ENCODE measurements at regions not wholly inside any gene's neighbourhood (a gene's known extent, or its start where the extent isn't known, plus 50 kb on each side); places are given as distances from the start of the nearest gene placed in this dataset.
A peak's percentile ranks its signal among the peaks of the same experiment; 100 is the strongest.

DNA sequence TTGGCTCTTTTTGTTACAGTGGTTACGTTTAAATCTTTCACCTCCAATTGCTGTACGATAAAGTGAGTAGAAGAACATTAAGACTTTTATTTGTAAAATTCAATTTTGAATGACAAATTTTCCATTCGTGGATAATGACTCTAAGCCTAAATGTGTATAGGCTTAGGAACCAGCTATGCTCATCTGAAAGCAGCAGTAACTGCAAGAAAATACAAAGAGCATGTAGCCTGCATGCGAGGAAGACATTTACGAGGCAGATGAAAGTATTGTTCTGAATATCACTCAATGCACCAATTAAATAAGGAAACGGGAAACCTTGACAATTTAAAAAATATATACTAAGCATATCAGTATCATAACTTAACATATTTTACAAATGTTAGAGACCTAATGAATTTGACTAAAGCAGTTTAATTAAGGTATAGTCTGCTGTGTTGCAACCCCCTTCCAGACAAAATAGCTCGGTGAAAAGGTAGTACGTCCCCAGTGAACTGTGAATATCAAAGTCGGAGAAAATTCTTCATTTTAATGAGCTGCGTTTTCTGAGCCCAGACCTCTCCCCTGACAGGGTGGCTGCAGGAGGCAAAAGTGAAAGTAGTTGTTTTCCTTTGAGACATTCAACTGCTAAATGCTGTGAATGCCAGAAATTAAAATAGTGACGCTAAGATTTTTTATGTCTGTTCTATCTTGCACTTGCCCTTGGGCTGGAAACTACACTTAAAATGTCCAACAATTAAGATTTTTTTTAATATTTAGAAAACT is 1236.5 kb upstream of the TENM3 start:
- no peak overlapping the region for H3K27ac ChIP-seq (ENCODE audit: poor library complexity, severe bottlenecking)
- no peaks in the 10 kb centered on the region for H3K27me3 ChIP-seq (ENCODE audit: insufficient read depth, poor library complexity, severe bottlenecking)
- H3K36me3 ChIP-seq (ENCODE audit: low read depth): no peaks in the 10 kb centered on the region
- DNase-seq (ENCODE audit: low spot score) (no peak), ATAC-seq (ENCODE audit: low read depth) (no peak)
- no peaks in the 10 kb centered on the region for H3K4me1 ChIP-seq (ENCODE audit: insufficient read depth, poor library complexity, severe bottlenecking)
- TF ChIP-seq CTCF (IDR thresholded peaks at IDR 0.05; ENCODE audit: poor library complexity, severe bottlenecking): no peak
- H3K9me3 ChIP-seq (ENCODE audit: severe bottlenecking): no peaks in the 10 kb centered on the region
- H3K4me3 ChIP-seq (ENCODE audit: severe bottlenecking): peak overlapping the region; percentile 1

GRCh38 chr4:181007751-181008150 is 1235.5 kb upstream of the TENM3 start:
- DNase-seq (ENCODE audit: low spot score): no peak
- no peak for ATAC-seq (ENCODE audit: low read depth)
- no peaks in the 10 kb centered on the region for H3K36me3 ChIP-seq (ENCODE audit: low read depth)
- TF ChIP-seq CTCF (IDR thresholded peaks at IDR 0.05; ENCODE audit: poor library complexity, severe bottlenecking): no peak
- no peaks in the 10 kb centered on the region for H3K4me1 ChIP-seq (ENCODE audit: insufficient read depth, poor library complexity, severe bottlenecking)
- no peak overlapping the region for H3K27ac ChIP-seq (ENCODE audit: poor library complexity, severe bottlenecking)
- H3K9me3 ChIP-seq (ENCODE audit: severe bottlenecking): no peaks in the 10 kb centered on the region
- H3K27me3 ChIP-seq (ENCODE audit: insufficient read depth, poor library complexity, severe bottlenecking): no peaks in the 10 kb centered on the region
- no peak overlapping the region for H3K4me3 ChIP-seq (ENCODE audit: severe bottlenecking)

GRCh38 chr4:181008164-181008563 is 1235.0 kb upstream of the TENM3 start:
- H3K27ac ChIP-seq (ENCODE audit: poor library complexity, severe bottlenecking): no peak overlapping the region
- H3K4me1 ChIP-seq (ENCODE audit: insufficient read depth, poor library complexity, severe bottlenecking): no peaks in the 10 kb centered on the region
- no peak overlapping the region for H3K4me3 ChIP-seq (ENCODE audit: severe bottlenecking)
- no peak for TF ChIP-seq CTCF (IDR thresholded peaks at IDR 0.05; ENCODE audit: poor library complexity, severe bottlenecking)
- 0 out of 3 replicates have a peak, but pooled peaks have one; percentile 36 for ATAC-seq (ENCODE audit: low read depth)
- no peaks in the 10 kb centered on the region for H3K27me3 ChIP-seq (ENCODE audit: insufficient read depth, poor library complexity, severe bottlenecking)
- H3K36me3 ChIP-seq (ENCODE audit: low read depth): no peaks in the 10 kb centered on the region
- no peaks in the 10 kb centered on the region for H3K9me3 ChIP-seq (ENCODE audit: severe bottlenecking)
- no peak for DNase-seq (ENCODE audit: low spot score)

DNA sequence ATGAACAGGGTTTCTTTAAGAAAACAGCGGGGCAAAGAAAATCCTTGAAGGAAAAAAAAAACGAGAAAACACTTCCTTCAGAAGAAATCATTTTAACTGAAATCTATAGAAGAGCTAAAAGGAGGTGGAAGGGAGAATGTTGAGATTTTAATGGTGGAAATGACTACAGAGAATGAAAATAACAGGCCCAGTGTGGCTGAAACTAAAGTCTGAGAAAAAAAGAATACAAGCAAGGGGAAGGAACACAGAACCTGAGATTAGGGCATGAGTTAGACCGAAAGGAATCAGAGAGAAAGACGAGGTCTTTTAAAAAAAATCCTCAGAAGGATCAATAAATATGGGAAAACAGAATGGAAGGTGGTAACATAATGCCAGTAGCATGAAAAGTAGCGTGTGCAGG is 1230.0 kb upstream of the TENM3 start:
- DNase-seq (ENCODE audit: low spot score) (no peak), ATAC-seq (ENCODE audit: low read depth) (no peak)
- H3K36me3 ChIP-seq (ENCODE audit: low read depth): no peaks in the 10 kb centered on the region
- H3K4me3 ChIP-seq (ENCODE audit: severe bottlenecking): no peak overlapping the region
- no peak overlapping the region for H3K27ac ChIP-seq (ENCODE audit: poor library complexity, severe bottlenecking)
- no peaks in the 10 kb centered on the region for H3K4me1 ChIP-seq (ENCODE audit: insufficient read depth, poor library complexity, severe bottlenecking)
- TF ChIP-seq CTCF (IDR thresholded peaks at IDR 0.05; ENCODE audit: poor library complexity, severe bottlenecking): no peak
- no peaks in the 10 kb centered on the region for H3K27me3 ChIP-seq (ENCODE audit: insufficient read depth, poor library complexity, severe bottlenecking)
- H3K9me3 ChIP-seq (ENCODE audit: severe bottlenecking): no peaks in the 10 kb centered on the region

GRCh38 chr4:181017038-181017437 is 1226.2 kb upstream of the TENM3 start:
- no peak for TF ChIP-seq CTCF (IDR thresholded peaks at IDR 0.05; ENCODE audit: poor library complexity, severe bottlenecking)
- Histone ChIP-seq H3K4me3 (ENCODE audit: severe bottlenecking) (no peak overlapping the region), H3K4me1 (ENCODE audit: insufficient read depth, poor library complexity, severe bottlenecking) (no peaks in the 10 kb centered on the region), H3K36me3 (ENCODE audit: low read depth) (no peaks in the 10 kb centered on the region), H3K9me3 (ENCODE audit: severe bottlenecking) (no peaks in the 10 kb centered on the region), H3K27me3 (ENCODE audit: insufficient read depth, poor library complexity, severe bottlenecking) (no peaks in the 10 kb centered on the region), H3K27ac (ENCODE audit: poor library complexity, severe bottlenecking) (no peak overlapping the region)
- ATAC-seq (ENCODE audit: low read depth) (no peak), DNase-seq (ENCODE audit: low spot score) (no peak)

Measured in RWPE2 (cell line).